ENCODE measurements at regions not wholly inside any gene's neighbourhood (a gene's known extent, or its start where the extent isn't known, plus 50 kb on each side); places are given as distances from the start of the nearest gene placed in this dataset.

- Histone ChIP-seq H3K27ac (no peak overlapping the region), H3K4me3 (no peak overlapping the region), H3K36me3 (no peaks in the 10 kb centered on the region), H3K27me3 (no peaks in the 10 kb centered on the region), H3K9me3 (no peaks in the 10 kb centered on the region), H3K4me1 (no peaks in the 10 kb centered on the region)
- DNase-seq (no peak), ATAC-seq (no peak)
- intact Hi-C loops (cut with DNase I; ENCODE audit: low total_unique reads), result no loop called here
- in situ Hi-C loops (cut with MboI; ENCODE audit: low sequenced_read_pairs in 4 of 4), result no loop called here
- no peak for TF ChIP-seq CTCF (IDR thresholded peaks at IDR 0.05 in 4 of 5, conservative IDR thresholded peaks at IDR 0.05 in 1 of 5)
- no peak for TF ChIP-seq POLR2A (IDR thresholded peaks at IDR 0.05)
Observed at GRCh38 chr10:124300735-124301134, 118.0 kb downstream of the OAT start.

GRCh38 chr10:124300224-124300623, 118.5 kb downstream of the OAT start:
- H3K9me3 ChIP-seq, result no peaks in the 10 kb centered on the region
- in situ Hi-C loops (cut with MboI; ENCODE audit: low sequenced_read_pairs in 4 of 4), result no loop called here
- TF ChIP-seq CTCF (IDR thresholded peaks at IDR 0.05 in 4 of 5, conservative IDR thresholded peaks at IDR 0.05 in 1 of 5) (no peak), POLR2A (IDR thresholded peaks at IDR 0.05) (no peak)
- intact Hi-C loops (cut with DNase I; ENCODE audit: low total_unique reads), result no loop called here
- no peaks in the 10 kb centered on the region for H3K36me3 ChIP-seq
- no peaks in the 10 kb centered on the region for H3K4me1 ChIP-seq
- no peak for ATAC-seq
- no peak for DNase-seq
- no peaks in the 10 kb centered on the region for H3K27me3 ChIP-seq
- H3K4me3 ChIP-seq, result no peak overlapping the region
- H3K27ac ChIP-seq, result no peak overlapping the region

- no peaks in the 10 kb centered on the region for H3K27me3 ChIP-seq
- H3K4me1 ChIP-seq, result peaks cover 0 to 2% of the 10 kb centered on the region in 2 donors
- intact Hi-C loops (cut with DNase I; ENCODE audit: low total_unique reads), result no loop called here
- ATAC-seq, result no peak
- H3K4me3 ChIP-seq, result no peak overlapping the region
- no peak for TF ChIP-seq CTCF (IDR thresholded peaks at IDR 0.05 in 4 of 5, conservative IDR thresholded peaks at IDR 0.05 in 1 of 5)
- no peak overlapping the region for H3K27ac ChIP-seq
- no peak for DNase-seq
- H3K36me3 ChIP-seq, result no peaks in the 10 kb centered on the region
- in situ Hi-C loops (cut with MboI; ENCODE audit: low sequenced_read_pairs in 4 of 4), result no loop called here
- no peaks in the 10 kb centered on the region for H3K9me3 ChIP-seq
Observed at GRCh38 chr10:124299696-124300095, 119.0 kb downstream of the OAT start.

- intact Hi-C loops (cut with DNase I; ENCODE audit: low total_unique reads) (no loop called here), in situ Hi-C loops (cut with MboI; ENCODE audit: low sequenced_read_pairs in 4 of 4) (no loop called here)
- Histone ChIP-seq H3K4me3 (no peak overlapping the region), H3K27ac (no peak overlapping the region), H3K9me3 (no peaks in the 10 kb centered on the region), H3K36me3 (no peaks in the 10 kb centered on the region), H3K27me3 (no peaks in the 10 kb centered on the region), H3K4me1 (peaks cover 0 to 3% of the 10 kb centered on the region in 2 donors)
- no peak for ATAC-seq
- TF ChIP-seq CTCF (IDR thresholded peaks at IDR 0.05 in 4 of 5, conservative IDR thresholded peaks at IDR 0.05 in 1 of 5), result no peak
- no peak for TF ChIP-seq POLR2A (IDR thresholded peaks at IDR 0.05)
- no peak for DNase-seq
Observed at GRCh38 chr10:124298891-124299290, 119.8 kb downstream of the OAT start.

Measured in gastrocnemius medialis (tissue), 4 donors.